Gastrocnemius medialis (tissue), 4 donors: ENCODE measurements at regions not wholly inside any gene's neighbourhood (a gene's known extent, or its start where the extent isn't known, plus 50 kb on each side); places are given as distances from the start of the nearest gene placed in this dataset.

Experiments used
- ATAC-seq, 2 donors: fragments of 150-250 bp; one replicate each; pipeline ENCODE4 v1.9.1; 2016
- DNase-seq, 2 donors: peaks; one replicate each; pipeline ENCODE4 v3.0.0-alpha.2; 2019
- H3K27ac ChIP-seq, 4 donors: fragments of 200-600 bp; sonication (generic); 1 replicate in 1 of 4; 2 replicates in 3 of 4; pipeline ENCODE4 v1.5.1; 2016 to 2018; ENCODE audit warnings: mild to moderate bottlenecking in 2 of 4, moderate library complexity in 1 of 4
- H3K27me3 ChIP-seq, 3 donors: fragments of 200-600 bp; sonication (generic) in 2 of 3; 1 replicate in 1 of 3; 2 replicates in 2 of 3; pipeline versions ENCODE4 v1.5.1 to v1.6.0; 2016 to 2019; ENCODE audit warnings: mild to moderate bottlenecking in 1 of 3, moderate library complexity in 1 of 3
- H3K36me3 ChIP-seq, 2 donors: fragments of 200-600 bp; sonication (generic) in 1 of 2; one replicate each; pipeline ENCODE4 v1.5.1; 2017 to 2018
- H3K4me1 ChIP-seq, 2 donors: fragments of 200-600 bp; sonication (generic) in 1 of 2; one replicate each; pipeline ENCODE4 v1.5.1; 2016 to 2017; ENCODE audit warnings: mild to moderate bottlenecking in 2 of 2
- H3K4me3 ChIP-seq, 4 donors: fragments of 200-600 bp; sonication (generic) in 3 of 4; 1 replicate in 1 of 4; 2 replicates in 3 of 4; pipeline ENCODE4 v1.5.1; 2016 to 2019; ENCODE audit warnings: mild to moderate bottlenecking in 2 of 4
- H3K9me3 ChIP-seq, 3 donors: fragments of 200-600 bp; sonication (generic) in 2 of 3; 1 replicate in 1 of 3; 2 replicates in 2 of 3; pipeline ENCODE4 v1.5.1; 2016 to 2019
- POLR2A ChIP-seq, 2 donors: fragments of 450-650 bp; IDR thresholded peaks; one replicate each; pipeline ENCODE4 v1.6.1; 2017; ENCODE audit warnings: antibody characterized with exemption in 2 of 2, mild to moderate bottlenecking in 2 of 2, moderate library complexity in 2 of 2
- in situ Hi-C, 4 donors: fragments of 200-750 bp; cut with MboI; loops; one replicate each; pipeline versions ENCODE4 v1.15.0 to v1.8.0; 2017; ENCODE audit warnings: low sequenced_read_pairs in 4 of 4
- intact Hi-C: fragments of 100-400 bp; cut with DNase I; formaldehyde crosslinking; loops from one replicate; pipeline ENCODE4 v1.15.1; 2023; ENCODE audit warnings: low total_unique reads
- TF ChIP-seq, protein P1 (sequence below), 5 experiments: fragments of 450-650 bp in 3 of 5; fragments of 200-600 bp in 2 of 5; sonication (generic) in 2 of 5; IDR thresholded peaks in 4 of 5; conservative IDR thresholded peaks in 1 of 5; 1 replicate in 4 of 5; 2 replicates in 1 of 5; pipeline ENCODE4 v1.5.1; 2016 to 2019; ENCODE audit warnings: antibody characterized with exemption in 5 of 5, mild to moderate bottlenecking in 3 of 5, moderate library complexity in 3 of 5

DNA sequence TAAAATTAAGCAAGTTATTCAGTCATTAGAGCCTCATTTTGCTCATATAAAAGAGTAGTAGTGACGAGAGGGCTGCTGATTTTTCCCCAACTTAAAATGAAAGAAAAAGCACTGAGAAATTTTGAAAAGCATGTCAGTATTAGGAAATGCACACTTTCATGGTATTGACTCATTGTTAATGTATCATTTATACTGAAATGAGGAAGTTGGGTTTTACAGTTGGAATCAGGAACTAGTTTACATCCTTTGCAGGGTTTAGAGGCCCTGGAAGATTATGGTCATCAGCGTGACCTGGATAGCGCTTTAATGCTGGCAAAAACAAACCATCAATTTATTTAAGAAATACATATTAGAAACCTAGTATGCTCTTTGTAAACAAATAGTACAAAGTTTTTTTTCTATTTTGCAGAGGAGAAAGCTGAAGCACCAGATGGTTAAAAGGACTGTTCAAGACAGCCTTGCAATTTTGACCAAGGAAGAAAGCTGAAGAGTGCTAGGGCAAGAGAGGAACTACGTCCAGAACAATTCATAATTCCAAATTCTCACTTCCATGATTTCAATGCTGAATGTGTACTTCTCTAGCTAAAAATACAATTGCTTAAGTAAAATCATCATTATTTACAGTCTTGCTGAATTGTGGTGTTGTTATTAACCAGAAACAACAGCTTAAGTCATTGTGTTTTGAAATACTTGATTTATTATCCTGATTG is 94.8 kb upstream of the SGIP1 start:
- intact Hi-C loops (no loop called here), in situ Hi-C loops (no loop called here)
- no peak for TF ChIP-seq POLR2A (IDR thresholded peaks at IDR 0.05)
- TF ChIP-seq, protein P1, sequence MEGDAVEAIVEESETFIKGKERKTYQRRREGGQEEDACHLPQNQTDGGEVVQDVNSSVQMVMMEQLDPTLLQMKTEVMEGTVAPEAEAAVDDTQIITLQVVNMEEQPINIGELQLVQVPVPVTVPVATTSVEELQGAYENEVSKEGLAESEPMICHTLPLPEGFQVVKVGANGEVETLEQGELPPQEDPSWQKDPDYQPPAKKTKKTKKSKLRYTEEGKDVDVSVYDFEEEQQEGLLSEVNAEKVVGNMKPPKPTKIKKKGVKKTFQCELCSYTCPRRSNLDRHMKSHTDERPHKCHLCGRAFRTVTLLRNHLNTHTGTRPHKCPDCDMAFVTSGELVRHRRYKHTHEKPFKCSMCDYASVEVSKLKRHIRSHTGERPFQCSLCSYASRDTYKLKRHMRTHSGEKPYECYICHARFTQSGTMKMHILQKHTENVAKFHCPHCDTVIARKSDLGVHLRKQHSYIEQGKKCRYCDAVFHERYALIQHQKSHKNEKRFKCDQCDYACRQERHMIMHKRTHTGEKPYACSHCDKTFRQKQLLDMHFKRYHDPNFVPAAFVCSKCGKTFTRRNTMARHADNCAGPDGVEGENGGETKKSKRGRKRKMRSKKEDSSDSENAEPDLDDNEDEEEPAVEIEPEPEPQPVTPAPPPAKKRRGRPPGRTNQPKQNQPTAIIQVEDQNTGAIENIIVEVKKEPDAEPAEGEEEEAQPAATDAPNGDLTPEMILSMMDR (IDR thresholded peaks at IDR 0.05 in 4 of 5, conservative IDR thresholded peaks at IDR 0.05 in 1 of 5), result no peak
- DNase-seq (no peak), ATAC-seq (no peak)
- Histone ChIP-seq H3K27ac (no peak overlapping the region), H3K9me3 (no peaks in the 10 kb centered on the region), H3K27me3 (no peaks in the 10 kb centered on the region), H3K4me1 (no peaks in the 10 kb centered on the region), H3K36me3 (no peaks in the 10 kb centered on the region), H3K4me3 (no peak overlapping the region)

DNA sequence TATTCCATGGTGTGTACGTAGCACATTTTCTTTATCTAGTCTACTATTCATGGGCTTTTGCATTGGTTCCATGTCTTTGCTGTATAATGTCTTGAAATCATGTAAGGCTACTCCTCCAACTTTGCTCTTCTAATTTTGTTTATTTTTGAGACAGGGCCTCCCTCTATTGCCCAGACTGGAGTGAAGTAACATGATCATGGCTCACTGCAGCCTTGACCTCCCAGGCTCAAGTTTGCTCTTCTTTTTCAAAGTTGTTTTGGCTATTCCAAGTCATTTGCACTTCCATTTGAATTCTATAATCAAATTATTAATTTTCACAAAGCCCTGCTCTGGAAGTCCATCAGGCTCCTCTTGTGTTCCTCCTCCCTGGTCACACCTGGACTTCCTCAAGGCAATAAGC is 90.2 kb upstream of the SGIP1 start:
- in situ Hi-C loops, result loop anchor here (5.0 to 10.0 kb wide), 4 partner anchors 186 to 489 kb away; no protein-coding TSS in a partner anchor
- ATAC-seq, result no peak
- no peak overlapping the region for H3K4me3 ChIP-seq

DNA sequence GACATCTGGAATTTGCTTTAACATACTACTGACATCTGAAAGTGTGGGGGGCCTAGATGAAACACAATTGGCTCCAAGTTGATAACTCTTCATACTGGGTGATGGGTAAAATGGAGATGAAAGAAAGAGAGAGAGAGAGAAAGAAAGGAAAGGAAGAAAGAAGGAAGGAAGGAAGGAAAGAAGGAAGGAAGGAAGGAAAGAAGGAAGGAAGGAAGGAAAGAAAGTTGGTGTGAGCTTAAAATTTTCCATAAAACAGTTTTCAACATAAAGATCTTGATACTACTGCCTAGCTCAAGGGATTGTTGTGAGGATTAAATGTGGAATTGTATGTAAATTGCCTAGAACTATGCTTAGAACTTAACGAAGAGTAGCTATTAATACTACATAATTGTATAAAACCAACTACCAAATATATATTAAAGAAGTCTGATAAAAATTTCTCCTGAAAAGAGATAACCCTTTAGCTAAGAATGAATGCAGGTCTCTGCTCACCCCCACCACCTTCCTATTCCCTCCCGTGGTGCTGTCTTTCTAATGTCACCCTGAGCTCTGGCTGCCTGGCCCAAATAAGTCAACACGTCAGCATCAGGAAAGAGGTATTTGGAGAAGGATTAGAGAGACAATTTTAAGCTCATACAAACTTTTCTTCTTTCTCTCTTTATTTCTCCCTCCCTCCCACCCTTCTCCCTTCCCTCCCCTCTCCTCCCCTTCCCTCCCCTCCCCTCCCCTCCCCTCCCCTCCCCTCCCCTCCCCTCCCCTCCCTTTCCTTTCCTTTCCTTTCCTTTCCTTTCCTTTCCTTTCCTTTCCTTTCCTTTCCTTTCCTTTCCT is 89.3 kb upstream of the SGIP1 start:
- no peaks in the 10 kb centered on the region for H3K27me3 ChIP-seq
- ATAC-seq (no peak), DNase-seq (no peak)
- no peak overlapping the region for H3K27ac ChIP-seq
- H3K4me1 ChIP-seq, result peaks cover 5 to 7% of the 10 kb centered on the region in 2 donors
- in situ Hi-C loops (loop anchor here (5.0 to 10.0 kb wide), 4 partner anchors 187 to 490 kb away; no protein-coding TSS in a partner anchor), intact Hi-C loops (loop anchor here (5.0 kb wide), 1 partner anchor 92 kb away; no protein-coding TSS in a partner anchor)
- H3K36me3 ChIP-seq, result no peaks in the 10 kb centered on the region
- no peak overlapping the region for H3K4me3 ChIP-seq
- TF ChIP-seq, protein P1 (IDR thresholded peaks at IDR 0.05 in 4 of 5, conservative IDR thresholded peaks at IDR 0.05 in 1 of 5), result no peak
- TF ChIP-seq POLR2A (IDR thresholded peaks at IDR 0.05), result no peak
- no peaks in the 10 kb centered on the region for H3K9me3 ChIP-seq

More for the DNA sequence above, 90.2 kb upstream of the SGIP1 start:
- DNase-seq, result no peak
- H3K9me3 ChIP-seq, result no peaks in the 10 kb centered on the region
- TF ChIP-seq, protein P1 (IDR thresholded peaks at IDR 0.05 in 4 of 5, conservative IDR thresholded peaks at IDR 0.05 in 1 of 5), result no peak
- TF ChIP-seq POLR2A (IDR thresholded peaks at IDR 0.05), result no peak
- peaks cover 5 to 7% of the 10 kb centered on the region in 2 donors for H3K4me1 ChIP-seq
- H3K36me3 ChIP-seq, result no peaks in the 10 kb centered on the region
- intact Hi-C loops, result no loop called here
- no peaks in the 10 kb centered on the region for H3K27me3 ChIP-seq
- no peak overlapping the region for H3K27ac ChIP-seq

DNA sequence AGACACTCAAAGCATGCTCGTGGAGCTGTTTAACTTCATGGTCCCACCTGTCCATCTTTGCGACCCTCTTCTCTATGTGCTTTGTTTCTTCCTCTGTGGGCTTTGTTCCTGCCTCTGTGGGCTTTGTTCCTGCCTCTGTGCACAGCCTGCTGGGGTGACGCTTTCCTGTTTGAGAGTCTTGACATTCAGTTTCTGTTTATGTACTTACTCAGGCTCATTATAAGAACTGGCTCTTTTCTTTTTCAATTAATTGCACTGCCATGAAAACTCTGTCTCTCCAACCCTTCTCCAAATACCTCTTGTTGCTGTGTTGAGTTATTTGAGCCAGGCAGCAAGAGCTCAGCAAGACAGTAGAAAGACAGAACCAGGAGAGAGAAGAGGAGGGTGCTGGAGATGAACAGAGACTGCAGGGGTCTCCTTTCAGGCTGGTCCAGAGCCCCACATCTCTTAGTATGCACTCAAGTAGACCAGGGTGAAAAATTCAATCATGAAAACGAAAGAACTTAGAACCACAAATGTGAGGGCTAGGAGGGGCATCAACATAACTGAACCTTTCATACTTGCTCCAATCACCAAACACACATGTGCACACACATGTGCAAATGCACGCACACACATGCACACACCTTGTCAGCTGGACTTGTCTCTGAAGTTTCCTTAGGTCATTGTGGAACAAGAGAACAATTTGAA is 88.3 kb upstream of the SGIP1 start:
- DNase-seq (no peak), ATAC-seq (no peak)
- intact Hi-C loops (loop anchor here (1.0 to 5.0 kb wide), 3 partner anchors 93 to 486 kb away; no protein-coding TSS in a partner anchor), in situ Hi-C loops (loop anchor here in 1 of 4 donors (10.0 kb wide), 1 partner anchor 491 kb away; no protein-coding TSS in a partner anchor)
- TF ChIP-seq, protein P1 (IDR thresholded peaks at IDR 0.05 in 4 of 5, conservative IDR thresholded peaks at IDR 0.05 in 1 of 5), result no peak
- no peak for TF ChIP-seq POLR2A (IDR thresholded peaks at IDR 0.05)
- H3K36me3 ChIP-seq, result no peaks in the 10 kb centered on the region
- peaks cover 14 to 17% of the 10 kb centered on the region in 2 donors for H3K4me1 ChIP-seq
- no peaks in the 10 kb centered on the region for H3K27me3 ChIP-seq
- H3K27ac ChIP-seq, result peak overlapping the region in 3 of 4 donors; percentile 36 to 55 (median 42)
- no peak overlapping the region for H3K4me3 ChIP-seq
- H3K9me3 ChIP-seq, result no peaks in the 10 kb centered on the region
